Keratinocyte (primary cell): ENCODE measurements at regions not wholly inside any gene's neighbourhood (a gene's known extent, or its start where the extent isn't known, plus 50 kb on each side); places are given as distances from the start of the nearest gene placed in this dataset.

ENCODE experiments used
- DNase-seq: peaks from one replicate; pipeline ENCODE4 v3.0.0-alpha.2; 2011; ENCODE audit warnings: low read depth, missing footprints, low spot score
- FAIRE-seq: peaks from 2 replicates; lab custom pipeline; 2011; peaks lifted over from hg19 to GRCh38; lab: Jason Lieb, UNC
- H2AFZ ChIP-seq: 2 replicates; pipeline ENCODE4 v1.6.0; 2012; ENCODE audit warnings: low read length, control low read depth, inconsistent platforms; ENCODE audit not compliant: control insufficient read depth
- H3K27ac ChIP-seq: 2 replicates; pipeline ENCODE4 v1.5.1; 2011; ENCODE audit warnings: low read length; ENCODE audit not compliant: control insufficient read depth, insufficient read depth
- H3K27me3 ChIP-seq: 3 replicates; pipeline ENCODE4 v1.6.0; 2011; ENCODE audit warnings: low read length; ENCODE audit not compliant: control insufficient read depth, insufficient read depth; ENCODE audit errors: extremely low read depth
- H3K36me3 ChIP-seq, 2 experiments: 2 replicates in 1 of 2; 3 replicates in 1 of 2; pipeline ENCODE4 v1.5.1; 2011; ENCODE audit warnings: low read length in 2 of 2, mild to moderate bottlenecking in 1 of 2; ENCODE audit not compliant: control insufficient read depth in 2 of 2, insufficient read depth in 2 of 2; ENCODE audit errors: extremely low read depth in 1 of 2
- H3K4me1 ChIP-seq: 3 replicates; pipeline ENCODE4 v1.5.1; 2011; ENCODE audit warnings: low read length; ENCODE audit not compliant: control insufficient read depth, insufficient read depth; ENCODE audit errors: extremely low read depth
- H3K4me2 ChIP-seq: 3 replicates; pipeline ENCODE4 v1.6.0; 2011; ENCODE audit warnings: low read depth, low read length; ENCODE audit not compliant: control insufficient read depth, insufficient read depth; ENCODE audit errors: extremely low read depth
- H3K4me3 ChIP-seq, 3 experiments: fragments of 200-600 bp in 1 of 3; sonication (generic) in 1 of 3; 2 replicates in 2 of 3; 3 replicates in 1 of 3; pipeline ENCODE4 v1.5.1; 2011 to 2016; ENCODE audit warnings: low read length in 3 of 3, mild to moderate bottlenecking in 3 of 3, control low read depth in 2 of 3, inconsistent platforms in 1 of 3, low read depth in 1 of 3, mixed read lengths in 1 of 3, mixed run types in 1 of 3, moderate library complexity in 1 of 3; ENCODE audit not compliant: control insufficient read depth in 2 of 3, insufficient read depth in 2 of 3; ENCODE audit errors: extremely low read depth in 1 of 3
- H3K79me2 ChIP-seq: 2 replicates; pipeline ENCODE4 v1.6.0; 2012; ENCODE audit warnings: low read length; ENCODE audit not compliant: control insufficient read depth, insufficient read depth
- H3K9ac ChIP-seq: 3 replicates; pipeline ENCODE4 v1.6.0; 2011; ENCODE audit warnings: low read length; ENCODE audit not compliant: control insufficient read depth, insufficient read depth; ENCODE audit errors: extremely low read depth
- H3K9me1 ChIP-seq: 3 replicates; pipeline ENCODE4 v1.6.0; 2011; ENCODE audit warnings: low read length; ENCODE audit not compliant: control insufficient read depth, insufficient read depth; ENCODE audit errors: extremely low read depth
- H3K9me3 ChIP-seq: 2 replicates; pipeline ENCODE4 v1.5.1; 2012; ENCODE audit warnings: low read depth, low read length; ENCODE audit not compliant: control insufficient read depth
- H4K20me1 ChIP-seq: 3 replicates; pipeline ENCODE4 v1.6.0; 2011; ENCODE audit warnings: low read length; ENCODE audit not compliant: control insufficient read depth, insufficient read depth; ENCODE audit errors: extremely low read depth
- EZH2 ChIP-seq: IDR thresholded peaks from one replicate; pipeline ENCODE4 v1.6.1; 2012; ENCODE audit warnings: inconsistent platforms, mild to moderate bottlenecking, low read length, moderate library complexity
- dilution Hi-C: fragments of 300-500 bp; cut with MboI; formaldehyde crosslinking; loops from one replicate; pipeline ENCODE4 v1.7.0; 2020; ENCODE audit warnings: low sequenced_read_pairs; ENCODE audit not compliant: extremely low pct_ligation_motif_present
- TF ChIP-seq, protein P1 (sequence below), 3 experiments: IDR thresholded peaks in 1 of 3; conservative IDR thresholded peaks in 1 of 3; optimal IDR thresholded peaks in 1 of 3; 2 replicates in 2 of 3; 3 replicates in 1 of 3; pipeline versions ENCODE3 to v1.5.1; 2011; ENCODE audit warnings: low read length in 3 of 3, mild to moderate bottlenecking in 3 of 3, moderate library complexity in 2 of 3, control low read depth in 1 of 3, inconsistent platforms in 1 of 3; ENCODE audit not compliant: insufficient read depth in 2 of 3; ENCODE audit errors: extremely low read depth in 1 of 3

DNA sequence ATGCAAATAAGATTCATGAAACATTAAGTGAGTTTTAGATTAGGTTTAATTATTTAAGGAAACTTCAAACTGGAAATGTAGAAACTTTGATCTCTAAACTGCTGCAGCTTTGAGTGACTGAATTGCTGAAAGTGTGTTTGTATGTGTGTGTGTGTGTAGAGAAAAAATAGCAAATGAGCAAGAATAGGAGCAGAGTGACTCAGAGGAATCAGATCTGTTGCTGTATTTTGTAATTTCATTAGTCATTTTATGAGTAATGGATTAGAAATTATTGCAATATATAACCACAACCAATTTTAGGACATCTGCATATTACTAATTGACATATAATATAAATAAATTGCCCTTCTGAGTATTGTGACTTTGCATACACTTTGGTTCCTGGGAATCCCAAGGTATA is 52.8 kb upstream of the SLC9A9 start:
- no peaks in the 10 kb centered on the region for H3K9me1 ChIP-seq
- DNase-seq (peak; percentile 77), FAIRE-seq (peak; percentile 51)
- peak overlapping the region; percentile 50 for H3K4me2 ChIP-seq
- H3K27me3 ChIP-seq = no peaks in the 10 kb centered on the region
- H2AFZ ChIP-seq = no peak overlapping the region
- no peak overlapping the region for H3K9ac ChIP-seq
- no peak overlapping the region for H3K4me3 ChIP-seq
- no peaks in the 10 kb centered on the region for H4K20me1 ChIP-seq
- H3K36me3 ChIP-seq = no peaks in the 10 kb centered on the region
- dilution Hi-C loops = no loop called here
- peaks cover 16% of the 10 kb centered on the region for H3K4me1 ChIP-seq
- peak overlapping the region; percentile 47 for H3K27ac ChIP-seq
- no peaks in the 10 kb centered on the region for H3K9me3 ChIP-seq
- no peaks in the 10 kb centered on the region for H3K79me2 ChIP-seq
- TF ChIP-seq EZH2 = no peak
- TF ChIP-seq, protein P1, sequence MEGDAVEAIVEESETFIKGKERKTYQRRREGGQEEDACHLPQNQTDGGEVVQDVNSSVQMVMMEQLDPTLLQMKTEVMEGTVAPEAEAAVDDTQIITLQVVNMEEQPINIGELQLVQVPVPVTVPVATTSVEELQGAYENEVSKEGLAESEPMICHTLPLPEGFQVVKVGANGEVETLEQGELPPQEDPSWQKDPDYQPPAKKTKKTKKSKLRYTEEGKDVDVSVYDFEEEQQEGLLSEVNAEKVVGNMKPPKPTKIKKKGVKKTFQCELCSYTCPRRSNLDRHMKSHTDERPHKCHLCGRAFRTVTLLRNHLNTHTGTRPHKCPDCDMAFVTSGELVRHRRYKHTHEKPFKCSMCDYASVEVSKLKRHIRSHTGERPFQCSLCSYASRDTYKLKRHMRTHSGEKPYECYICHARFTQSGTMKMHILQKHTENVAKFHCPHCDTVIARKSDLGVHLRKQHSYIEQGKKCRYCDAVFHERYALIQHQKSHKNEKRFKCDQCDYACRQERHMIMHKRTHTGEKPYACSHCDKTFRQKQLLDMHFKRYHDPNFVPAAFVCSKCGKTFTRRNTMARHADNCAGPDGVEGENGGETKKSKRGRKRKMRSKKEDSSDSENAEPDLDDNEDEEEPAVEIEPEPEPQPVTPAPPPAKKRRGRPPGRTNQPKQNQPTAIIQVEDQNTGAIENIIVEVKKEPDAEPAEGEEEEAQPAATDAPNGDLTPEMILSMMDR (optimal IDR thresholded peaks at IDR 0.05 in 1 of 3, IDR thresholded peaks at IDR 0.05 in 1 of 3, conservative IDR thresholded peaks at IDR 0.05 in 1 of 3; ENCODE audit: extremely low read depth in 1 of 3, insufficient read depth in 2 of 3, low read length in 3 of 3) = no peak

DNA sequence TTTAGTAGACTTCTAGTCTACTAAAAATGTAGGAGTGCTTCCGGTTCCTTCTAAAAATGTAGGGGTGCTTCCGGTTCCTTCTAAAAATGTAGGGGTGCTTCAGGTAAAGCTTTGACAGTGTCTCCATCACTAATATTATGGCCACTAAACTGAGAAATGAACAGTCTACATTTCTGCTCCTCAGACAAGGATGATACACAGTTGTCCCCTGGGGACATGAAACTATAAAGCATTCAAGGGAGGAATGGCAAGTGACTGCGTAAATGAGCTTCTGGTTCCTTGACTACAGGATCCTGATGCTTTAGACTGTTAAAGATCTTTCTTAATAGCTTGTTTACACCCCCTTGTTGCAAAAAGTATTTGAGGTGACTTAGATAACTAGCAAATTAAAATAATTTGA is 53.9 kb upstream of the SLC9A9 start:
- H3K4me3 ChIP-seq = no peak overlapping the region
- dilution Hi-C loops = no loop called here

More for the DNA sequence above, 53.9 kb upstream of the SLC9A9 start:
- Histone ChIP-seq H3K36me3 (no peaks in the 10 kb centered on the region), H3K4me2 (no peak overlapping the region), H3K9ac (no peak overlapping the region), H2AFZ (no peak overlapping the region), H3K79me2 (no peaks in the 10 kb centered on the region), H3K4me1 (peaks cover 16% of the 10 kb centered on the region), H3K27me3 (no peaks in the 10 kb centered on the region), H3K9me3 (no peaks in the 10 kb centered on the region), H3K27ac (no peak overlapping the region), H3K9me1 (no peaks in the 10 kb centered on the region), H4K20me1 (no peaks in the 10 kb centered on the region)
- peak; percentile 46 for FAIRE-seq
- TF ChIP-seq, protein P1 (optimal IDR thresholded peaks at IDR 0.05 in 1 of 3, IDR thresholded peaks at IDR 0.05 in 1 of 3, conservative IDR thresholded peaks at IDR 0.05 in 1 of 3; ENCODE audit: extremely low read depth in 1 of 3, insufficient read depth in 2 of 3, low read length in 3 of 3) = no peak
- no peak for TF ChIP-seq EZH2
- DNase-seq = no peak
